HG03159 (cell line): ENCODE measurements at regions not wholly inside any gene's neighbourhood (a gene's known extent, or its start where the extent isn't known, plus 50 kb on each side); places are given as distances from the start of the nearest gene placed in this dataset.
"Not testable (repeated sequence)": the region's sequence is repeated elsewhere in the genome, so short reads cannot be mapped to it uniquely, and the experiment has no call there.

Source experiments
- ATAC-seq: cut with Tn5 transposase; IDR thresholded peaks from one replicate; pipeline ENCODE4 v1.9.1; 2021; ENCODE audit warnings: mild to moderate bottlenecking, moderate library complexity; ENCODE audit not compliant: unreplicated experiment

DNA sequence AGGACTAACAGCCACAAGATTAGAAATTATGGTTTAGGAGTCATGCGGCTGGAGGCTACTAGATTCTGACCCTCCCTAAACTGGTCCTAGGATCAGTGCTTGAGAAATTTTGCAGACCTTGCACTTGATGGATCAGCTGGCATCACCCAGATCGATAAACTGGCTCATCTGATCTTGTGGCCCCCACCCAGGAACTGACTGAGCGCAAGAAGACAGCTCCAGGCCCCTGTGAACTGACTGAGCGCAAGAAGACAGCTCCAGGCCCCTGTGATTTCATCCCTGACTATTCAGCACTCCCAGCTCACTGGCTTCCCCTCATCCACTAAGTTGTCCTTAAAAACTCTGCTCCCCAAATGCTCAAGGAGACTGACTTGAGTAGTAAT is 67.8 kb downstream of the MRPL36 start:
- not testable (repeated sequence) for ATAC-seq

DNA sequence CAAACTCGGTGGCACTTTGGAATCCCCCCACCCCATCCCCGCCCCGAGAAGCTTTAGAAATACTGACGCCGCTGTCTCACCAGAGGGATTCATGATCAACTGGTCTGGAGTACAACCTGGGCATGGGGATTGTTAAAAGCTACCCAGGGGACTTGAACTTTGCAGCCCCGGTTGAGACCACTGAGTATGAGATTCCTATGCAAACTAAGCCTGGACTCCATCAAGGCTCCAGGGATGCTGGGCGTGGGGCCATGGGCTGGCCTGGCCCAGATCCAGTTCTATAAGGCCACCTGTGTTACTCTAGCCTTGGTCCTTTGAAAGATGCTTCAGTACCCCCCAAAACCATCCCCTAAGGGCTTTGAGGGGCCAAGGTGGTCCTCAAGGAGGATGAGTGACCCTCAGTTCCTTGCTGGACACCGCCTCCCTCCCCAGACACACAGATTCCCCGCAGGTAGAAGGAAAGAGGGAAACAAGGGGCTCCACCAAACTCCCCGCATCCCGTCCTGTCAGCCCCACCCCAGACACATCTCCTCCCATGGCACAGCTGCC is 68.5 kb downstream of the MRPL36 start:
- no peak for ATAC-seq

DNA sequence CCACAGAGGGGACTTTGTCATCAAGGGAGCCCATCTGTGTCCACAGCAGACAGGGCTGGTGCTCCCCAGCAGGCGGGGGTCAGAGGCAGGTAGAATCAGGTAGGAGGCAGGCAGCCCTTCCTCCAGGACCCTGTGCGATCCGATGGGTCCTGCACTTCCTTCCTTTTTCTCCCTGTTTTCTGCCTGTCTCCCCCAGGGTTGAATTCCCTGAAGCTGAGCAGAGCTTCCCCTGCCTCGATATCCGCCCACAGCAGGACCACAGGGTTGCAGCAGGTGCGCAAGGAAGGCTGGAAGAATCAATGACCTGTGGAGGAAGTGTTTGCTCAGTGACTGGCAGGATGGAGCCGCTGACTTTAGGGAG is 69.2 kb downstream of the MRPL36 start:
- ATAC-seq, result no peak

DNA sequence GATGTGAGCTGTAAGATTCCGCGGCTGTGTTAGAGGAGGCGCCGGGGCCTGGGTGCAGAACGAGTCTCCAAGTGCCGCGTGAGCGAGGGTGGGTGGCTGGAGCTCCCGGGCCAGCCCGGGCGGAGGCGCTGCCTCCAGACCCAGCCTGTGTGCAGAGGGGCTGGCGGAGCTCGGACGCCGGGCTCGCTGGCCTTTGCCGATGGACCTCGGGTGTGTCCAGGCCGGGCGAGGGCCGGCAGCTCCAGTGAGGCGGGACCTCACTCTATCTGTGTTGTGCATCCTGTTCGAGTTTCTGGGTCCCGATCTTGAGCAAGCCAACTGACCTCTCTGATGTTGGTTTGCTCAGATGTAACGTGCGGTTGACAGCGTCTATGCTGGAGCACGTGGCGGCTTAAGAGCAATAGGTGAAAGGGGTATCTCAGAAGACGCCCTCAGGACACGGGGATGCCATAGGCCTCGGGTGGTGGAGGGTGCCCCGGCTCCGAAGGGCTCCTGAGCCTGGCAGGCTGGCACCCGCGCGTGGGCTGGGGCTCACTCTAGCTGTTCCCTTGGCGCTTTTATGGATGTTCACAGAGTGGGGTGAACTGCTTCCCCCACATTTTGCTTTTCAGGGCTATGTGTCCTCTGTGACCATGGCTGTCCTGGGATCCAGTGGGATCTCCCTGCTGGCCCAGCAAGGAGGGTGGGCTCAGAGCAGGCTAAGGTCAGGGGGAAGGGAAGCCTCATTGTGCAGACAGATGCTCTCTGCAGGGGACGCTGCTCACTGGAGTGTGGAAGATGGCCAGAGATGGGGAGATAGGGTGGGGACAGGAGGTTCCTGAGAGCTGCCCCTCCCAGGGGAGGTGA is 69.8 kb downstream of the MRPL36 start:
- ATAC-seq, result no peak

DNA sequence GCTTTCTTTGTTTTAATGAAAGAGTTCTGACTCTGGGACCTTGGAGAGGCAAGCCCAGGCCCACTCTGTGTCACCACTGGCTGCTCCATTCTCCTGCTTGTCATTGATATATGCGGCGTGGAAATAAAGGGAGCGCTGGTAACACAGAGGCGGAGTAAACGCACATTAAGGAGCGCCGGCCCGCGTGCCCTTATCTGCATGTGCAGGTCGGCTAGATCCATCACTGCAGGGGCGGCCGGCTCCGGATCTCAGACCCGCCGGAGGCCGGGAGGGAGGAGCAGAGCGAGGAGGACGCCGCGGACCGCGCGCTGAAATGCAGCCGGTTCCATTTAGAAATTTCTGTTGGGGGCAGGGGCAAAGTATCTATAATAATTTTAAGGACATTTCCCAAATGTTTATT is 70.8 kb downstream of the MRPL36 start:
- ATAC-seq, result no peak

DNA sequence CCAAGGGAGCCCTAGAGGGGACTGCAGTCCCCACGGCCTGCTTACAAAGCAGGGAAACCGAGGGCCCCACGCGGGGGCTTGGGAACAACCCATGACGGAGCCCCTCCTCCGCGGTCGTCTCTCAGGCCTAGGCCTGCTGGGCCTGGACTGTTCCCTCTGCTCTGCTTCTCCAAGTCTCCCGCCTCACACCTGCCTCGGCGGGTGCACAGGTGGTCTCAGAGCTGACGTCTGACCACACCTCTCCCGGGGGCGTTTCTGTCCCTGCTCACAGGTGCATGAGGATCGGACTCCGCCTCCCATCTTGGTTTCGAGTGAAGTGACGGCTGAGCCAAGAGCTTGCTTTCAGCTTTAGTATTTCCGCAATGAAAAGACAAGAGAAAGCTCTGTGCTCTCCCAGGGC is 72.1 kb downstream of the MRPL36 start:
- ATAC-seq, result no peak

DNA sequence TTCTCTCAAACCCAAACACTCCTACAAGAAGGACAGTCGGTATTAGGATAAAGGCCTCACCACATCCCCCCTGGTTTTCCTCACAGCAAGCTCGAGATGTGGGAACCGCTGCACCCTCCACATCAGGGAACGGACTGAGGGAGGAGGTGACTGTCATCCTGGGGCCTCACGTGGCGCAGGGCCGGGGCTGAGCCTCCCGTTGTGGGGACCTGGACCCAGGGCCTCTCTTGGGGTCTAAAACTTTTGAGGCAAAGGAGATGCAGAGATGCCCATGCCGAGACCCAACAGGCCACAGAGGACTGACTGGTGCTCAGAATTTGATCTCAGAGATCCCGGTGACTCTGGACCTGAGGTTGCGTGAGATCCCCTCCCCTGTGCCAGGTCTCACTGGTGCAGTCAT is 72.7 kb downstream of the MRPL36 start:
- ATAC-seq, result no peak

DNA sequence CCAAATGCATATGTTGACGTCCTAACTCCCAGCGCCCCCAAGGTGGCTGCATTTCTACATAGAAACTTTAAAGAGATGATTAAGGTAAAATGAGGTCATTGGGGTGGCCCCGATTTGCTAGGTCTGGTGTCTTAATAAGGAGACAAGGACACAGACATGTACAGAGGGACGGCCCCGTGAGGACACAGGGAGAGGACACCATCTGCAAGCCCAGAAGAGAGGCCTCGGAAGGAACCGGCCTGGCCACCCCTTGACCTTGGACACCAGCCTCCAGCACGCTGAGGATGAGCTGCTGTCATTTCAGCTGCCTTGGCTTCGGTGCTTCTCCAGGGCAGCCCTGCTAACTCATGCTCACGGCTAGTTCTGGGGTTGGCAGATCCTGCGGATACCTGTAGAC is 73.2 kb downstream of the MRPL36 start:
- no peak for ATAC-seq

DNA sequence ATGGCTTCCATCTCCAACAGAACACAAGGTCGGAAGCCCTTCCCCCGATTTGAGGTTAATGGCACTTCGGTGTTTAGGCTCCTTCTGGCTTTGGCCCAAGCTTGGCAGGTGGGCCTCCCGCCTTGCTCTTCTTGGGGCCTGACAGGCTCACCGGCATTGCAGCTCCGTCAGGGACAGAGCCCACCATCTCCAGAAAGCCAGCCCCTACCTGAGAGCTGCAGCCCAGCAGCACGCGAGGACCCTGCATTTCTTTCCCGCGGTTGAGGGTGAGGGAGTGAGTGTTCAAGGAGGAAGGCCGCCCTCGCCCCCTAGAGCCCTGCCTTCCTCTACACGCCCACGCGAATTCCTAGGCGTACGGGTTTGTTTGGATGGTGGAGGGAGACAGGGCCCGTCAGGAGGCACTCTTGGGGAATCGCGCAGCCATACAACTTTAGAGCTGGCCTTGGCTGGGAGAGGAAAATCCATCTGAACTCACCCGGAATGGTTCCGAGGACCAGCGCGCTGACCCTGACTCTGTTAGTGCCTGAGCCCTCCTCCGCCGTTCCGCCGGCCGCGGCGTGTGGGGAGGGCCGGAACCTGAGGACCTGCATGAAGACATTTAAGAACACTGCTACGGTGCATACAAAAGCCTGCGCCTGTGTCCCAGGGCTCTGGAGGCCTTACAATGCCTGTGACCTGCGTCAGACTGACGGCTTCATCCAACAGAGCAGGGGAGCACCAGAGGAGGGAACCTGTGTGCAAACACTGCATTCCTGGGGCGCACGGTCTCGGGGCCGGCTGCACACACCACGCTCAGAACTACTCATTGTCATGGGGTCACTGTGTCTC is 73.8 kb downstream of the MRPL36 start:
- no peak for ATAC-seq

DNA sequence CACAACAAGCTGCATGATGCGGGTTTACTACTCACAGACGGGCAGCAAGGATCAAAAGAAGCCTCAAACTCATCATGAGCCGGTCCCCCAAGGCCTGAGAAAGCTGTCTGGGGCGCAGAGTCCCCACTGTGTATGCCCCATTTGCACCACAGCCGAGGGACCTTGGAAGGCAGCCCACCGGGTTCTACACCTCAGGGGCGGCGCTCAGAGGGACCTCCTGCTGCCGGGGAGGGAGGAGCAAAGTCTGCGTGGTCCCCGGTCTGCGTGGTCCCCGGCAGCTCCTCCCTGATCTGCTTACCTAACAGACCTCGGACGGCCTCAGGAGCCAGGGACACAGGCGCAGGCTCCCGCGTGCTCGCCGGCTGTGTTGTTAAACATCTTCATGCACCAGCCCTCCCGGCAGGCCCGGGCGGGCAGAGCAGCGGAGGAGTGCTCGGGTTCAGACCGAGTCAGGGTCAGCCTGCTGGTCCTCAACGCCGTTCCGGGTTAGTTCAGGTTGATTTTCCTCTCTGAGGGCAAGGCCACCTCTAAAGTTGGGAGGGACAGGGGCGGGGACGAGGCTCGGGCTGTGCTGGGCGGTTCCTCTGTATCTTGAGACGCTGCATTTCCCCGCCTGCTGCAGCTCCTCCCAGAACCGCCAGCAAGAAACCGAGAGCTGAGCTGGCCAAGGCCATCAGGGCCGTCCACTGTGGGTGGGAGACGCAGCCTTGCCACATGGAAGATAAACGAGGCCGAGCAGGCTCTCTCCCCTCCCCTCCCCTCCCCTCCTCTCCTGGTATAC is 74.6 kb downstream of the MRPL36 start:
- ATAC-seq, result no peak

DNA sequence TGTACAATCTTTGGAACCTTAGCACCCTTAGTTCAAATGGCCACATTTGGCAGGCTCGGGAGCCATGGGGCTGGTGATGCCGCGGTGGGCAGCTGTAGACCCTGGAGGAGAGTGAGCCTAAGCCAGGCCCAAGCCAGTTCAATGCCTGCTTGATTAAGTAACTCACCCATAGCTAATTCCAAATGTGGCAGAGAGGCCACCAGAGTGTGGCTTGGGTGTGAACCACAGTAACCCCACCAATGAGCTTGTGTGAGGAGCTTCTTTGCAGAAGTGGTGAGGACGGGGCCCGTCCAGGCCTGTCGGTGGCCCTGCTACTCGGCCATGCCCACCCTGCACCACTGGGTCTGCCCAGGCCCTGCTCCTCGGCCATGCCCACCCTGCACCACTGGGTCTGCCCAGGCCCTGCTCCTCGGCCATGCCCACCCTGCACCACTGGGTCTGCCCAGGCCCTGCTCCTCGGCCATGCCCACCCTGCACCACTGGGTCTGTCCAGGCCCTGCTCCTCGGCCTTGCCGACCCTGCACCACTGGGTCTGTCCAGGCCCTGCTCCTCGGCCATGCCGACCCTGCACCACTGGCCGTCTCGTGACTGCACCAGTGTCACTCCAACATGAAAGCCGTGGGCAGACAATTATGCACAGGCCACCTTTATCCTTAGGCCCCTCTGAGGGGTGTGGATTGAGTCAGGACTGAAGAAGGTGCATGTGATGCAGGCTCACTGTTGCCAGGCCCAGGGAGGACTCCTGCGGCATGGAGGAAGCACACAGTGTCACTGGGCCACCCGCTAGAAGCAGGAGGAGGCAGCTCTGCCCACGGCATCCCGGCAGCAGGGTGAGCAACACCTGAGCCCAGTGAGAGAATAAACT is 75.4 kb downstream of the MRPL36 start:
- no peak for ATAC-seq

DNA sequence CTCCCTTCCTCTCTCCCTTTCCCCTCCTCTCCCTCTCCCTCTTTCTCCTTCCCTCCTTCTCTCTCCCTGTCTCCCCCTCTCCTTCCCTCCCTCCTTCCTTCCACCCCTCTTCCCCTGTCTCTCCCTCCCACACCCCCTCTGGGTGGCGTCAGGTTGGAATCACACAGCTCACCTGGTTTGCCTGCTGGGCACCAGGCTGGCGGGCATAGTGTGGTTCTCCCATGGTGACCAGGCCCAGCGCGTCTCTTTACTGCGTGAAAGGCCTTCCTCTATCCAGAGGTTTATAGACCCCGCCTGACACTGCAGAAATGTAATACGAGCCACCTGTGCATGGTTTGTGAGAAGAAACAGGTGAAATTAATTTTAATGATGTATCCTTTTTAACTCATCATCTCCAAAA is 76.2 kb downstream of the MRPL36 start:
- no peak for ATAC-seq

DNA sequence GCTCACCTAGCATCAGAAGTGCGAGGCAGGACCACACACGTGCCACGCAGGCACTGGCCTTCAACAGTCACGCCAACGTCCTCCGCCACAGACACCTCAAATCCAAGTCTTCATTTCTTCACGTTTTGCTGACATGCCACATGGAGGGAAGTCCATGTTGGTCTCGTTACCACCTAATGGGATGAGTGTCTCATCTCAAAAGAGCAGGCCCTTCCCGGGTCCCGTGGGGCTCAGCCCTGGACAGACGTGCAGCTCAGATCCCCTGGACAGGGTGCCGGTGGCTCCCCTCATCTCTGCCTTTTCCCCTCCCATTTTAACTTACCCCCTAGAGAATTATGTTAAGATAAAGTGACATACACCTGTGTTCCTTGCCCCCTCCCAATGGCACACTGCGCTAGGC is 76.8 kb downstream of the MRPL36 start:
- no peak for ATAC-seq

DNA sequence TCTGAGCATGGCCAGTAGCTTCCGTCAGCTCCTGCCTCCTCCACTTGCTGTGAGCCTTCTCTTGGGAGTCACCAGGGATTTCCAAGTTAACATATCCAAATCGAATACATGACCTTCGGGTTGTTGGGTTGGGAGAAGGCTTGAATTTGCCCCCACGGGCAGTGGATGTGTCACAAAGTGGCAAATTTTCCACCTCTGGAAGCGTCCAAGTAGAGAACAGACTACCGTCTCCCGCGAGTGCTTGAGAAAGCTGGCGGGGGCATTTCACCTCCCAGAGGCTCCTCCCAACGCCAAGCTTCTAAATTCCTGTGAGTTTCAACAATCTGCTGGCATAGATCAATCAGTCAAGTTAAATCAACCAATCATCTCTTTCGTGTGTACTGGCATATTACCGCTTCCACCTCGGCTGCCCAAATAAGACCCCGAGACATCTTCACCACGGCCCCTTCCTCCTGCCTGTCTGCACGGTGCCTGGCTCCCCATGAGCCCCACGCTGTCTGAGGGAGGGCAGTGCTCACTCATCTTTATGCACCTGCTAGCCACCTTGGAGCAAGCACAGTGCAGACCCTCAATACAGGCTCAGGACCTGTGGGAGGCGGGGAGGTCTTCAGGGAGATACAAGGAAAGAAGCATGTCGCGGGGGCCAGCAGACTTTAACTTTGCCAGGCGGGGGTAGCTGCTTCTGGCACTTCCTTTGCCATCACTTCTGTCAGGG is 79.1 kb downstream of the MRPL36 start:
- no peak for ATAC-seq

DNA sequence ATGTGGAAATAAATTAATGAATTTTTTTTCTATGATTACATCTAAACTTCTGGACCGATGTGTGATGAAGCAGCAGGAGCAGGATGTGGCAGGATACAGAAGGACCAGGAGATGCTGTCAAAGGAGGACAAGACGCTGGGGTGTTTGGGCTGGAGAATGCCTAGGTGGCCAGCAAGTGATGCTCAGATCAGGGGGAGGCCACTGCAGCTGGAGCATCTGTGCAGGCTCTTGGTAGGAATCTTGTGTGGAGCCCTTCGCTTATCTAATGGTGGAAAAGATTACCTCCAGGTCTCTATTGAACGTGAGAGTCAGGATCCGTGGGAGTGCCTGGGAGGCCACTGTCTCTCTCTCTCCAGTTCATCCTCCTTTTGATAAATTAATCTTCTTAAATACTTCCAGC is 79.8 kb downstream of the MRPL36 start:
- no peak for ATAC-seq

DNA sequence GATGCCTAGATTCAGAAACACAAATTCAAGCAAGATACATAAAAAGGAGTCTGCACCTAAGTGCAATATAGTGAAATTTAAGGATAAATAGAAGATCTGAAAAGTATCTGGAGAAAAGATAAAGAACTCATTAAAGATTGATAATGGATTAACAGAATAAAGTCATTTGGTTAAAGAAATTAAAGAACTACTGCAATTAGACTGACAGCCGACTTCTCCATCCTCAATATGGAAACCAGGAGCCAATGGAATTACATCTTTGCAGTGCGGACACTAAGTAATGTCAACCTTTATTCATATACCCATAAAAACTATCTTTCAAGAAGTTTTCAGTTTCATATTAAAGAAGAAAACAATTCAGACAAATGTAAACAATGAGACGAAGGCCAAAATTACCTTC is 81.0 kb downstream of the MRPL36 start:
- ATAC-seq, result no peak

DNA sequence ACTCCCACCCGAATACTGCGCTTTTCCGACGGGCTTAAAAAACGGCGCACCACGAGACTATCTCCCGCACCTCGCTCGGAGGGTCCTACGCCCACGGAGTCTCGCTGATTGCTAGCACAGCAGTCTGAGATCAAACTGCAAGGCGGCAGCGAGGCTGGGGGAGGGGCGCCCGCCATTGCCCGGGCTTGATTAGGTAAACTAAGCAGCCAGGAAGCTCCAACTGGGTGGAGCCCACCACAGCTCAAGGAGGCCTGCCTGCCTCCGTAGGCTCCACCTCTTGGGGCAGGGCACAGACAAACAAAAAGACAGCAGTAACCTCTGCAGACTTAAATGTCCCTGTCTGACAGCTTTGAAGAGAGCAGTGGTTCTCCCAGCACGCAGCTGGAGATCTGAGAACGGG is 89.5 kb downstream of the MRPL36 start:
- not testable (repeated sequence) for ATAC-seq

DNA sequence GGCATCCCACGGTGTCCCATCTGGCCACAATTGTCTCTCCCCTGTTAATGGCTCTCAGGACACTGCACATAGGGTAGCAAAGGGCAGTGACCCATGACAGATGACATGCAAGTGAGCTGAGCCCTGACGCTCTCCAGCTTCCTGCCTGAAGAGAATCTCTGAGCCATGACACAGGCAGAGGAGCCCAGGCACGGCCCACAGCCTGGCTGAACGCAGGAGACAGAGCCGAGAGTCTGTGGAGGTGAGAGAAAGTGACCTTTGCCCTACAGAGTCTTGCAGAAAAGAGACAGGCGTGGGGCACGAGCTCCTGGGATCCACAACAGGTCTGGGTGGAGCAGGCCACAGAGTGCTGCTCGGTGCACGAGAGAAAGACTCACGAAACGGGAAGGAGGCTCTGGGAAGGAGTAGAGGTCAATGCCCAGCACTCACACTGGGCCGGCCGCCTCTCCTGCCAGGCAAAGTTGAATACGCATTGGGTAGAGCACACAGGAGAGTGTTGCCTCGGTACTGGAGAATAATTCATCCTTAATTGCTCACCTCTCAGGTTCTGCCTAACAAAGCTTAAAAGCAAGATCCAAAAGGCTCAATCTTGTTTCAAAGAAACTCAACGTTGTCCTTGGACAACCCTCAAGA is 90.3 kb downstream of the MRPL36 start:
- no peak for ATAC-seq

DNA sequence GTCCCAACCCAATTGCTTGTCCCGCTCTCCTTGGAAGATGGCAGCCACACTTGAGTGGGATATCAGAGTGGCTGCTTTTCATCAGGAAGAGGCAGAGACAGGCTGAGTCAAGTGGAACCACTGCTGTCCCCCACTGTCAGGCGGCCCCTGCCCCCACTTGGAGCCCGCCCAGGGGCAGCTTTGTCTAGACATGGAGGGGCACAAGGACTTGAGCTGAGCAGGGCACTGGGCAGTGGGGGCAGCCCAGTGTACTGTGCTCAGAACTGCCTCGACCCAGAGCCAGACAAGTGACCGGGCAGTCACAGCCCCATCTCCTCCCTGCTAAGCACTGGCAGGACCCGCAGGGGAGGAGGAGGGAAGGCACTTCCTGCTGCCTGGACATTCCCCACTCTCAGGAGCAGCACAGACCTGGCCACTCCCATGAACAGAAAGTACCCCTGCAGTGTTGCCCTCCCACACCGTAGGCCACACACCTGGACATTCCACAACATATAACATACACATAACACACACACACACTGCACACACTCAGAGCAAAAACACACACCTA is 91.0 kb downstream of the MRPL36 start:
- ATAC-seq, result no peak
